Iris pigment epithelial cell (primary cell): ENCODE measurements at regions not wholly inside any gene's neighbourhood (a gene's known extent, or its start where the extent isn't known, plus 50 kb on each side); places are given as distances from the start of the nearest gene placed in this dataset.

Experiments
- DNase-seq: peaks from one replicate; pipeline ENCODE4 v3.0.0-alpha.2; 2011; ENCODE audit warnings: low read depth

DNA sequence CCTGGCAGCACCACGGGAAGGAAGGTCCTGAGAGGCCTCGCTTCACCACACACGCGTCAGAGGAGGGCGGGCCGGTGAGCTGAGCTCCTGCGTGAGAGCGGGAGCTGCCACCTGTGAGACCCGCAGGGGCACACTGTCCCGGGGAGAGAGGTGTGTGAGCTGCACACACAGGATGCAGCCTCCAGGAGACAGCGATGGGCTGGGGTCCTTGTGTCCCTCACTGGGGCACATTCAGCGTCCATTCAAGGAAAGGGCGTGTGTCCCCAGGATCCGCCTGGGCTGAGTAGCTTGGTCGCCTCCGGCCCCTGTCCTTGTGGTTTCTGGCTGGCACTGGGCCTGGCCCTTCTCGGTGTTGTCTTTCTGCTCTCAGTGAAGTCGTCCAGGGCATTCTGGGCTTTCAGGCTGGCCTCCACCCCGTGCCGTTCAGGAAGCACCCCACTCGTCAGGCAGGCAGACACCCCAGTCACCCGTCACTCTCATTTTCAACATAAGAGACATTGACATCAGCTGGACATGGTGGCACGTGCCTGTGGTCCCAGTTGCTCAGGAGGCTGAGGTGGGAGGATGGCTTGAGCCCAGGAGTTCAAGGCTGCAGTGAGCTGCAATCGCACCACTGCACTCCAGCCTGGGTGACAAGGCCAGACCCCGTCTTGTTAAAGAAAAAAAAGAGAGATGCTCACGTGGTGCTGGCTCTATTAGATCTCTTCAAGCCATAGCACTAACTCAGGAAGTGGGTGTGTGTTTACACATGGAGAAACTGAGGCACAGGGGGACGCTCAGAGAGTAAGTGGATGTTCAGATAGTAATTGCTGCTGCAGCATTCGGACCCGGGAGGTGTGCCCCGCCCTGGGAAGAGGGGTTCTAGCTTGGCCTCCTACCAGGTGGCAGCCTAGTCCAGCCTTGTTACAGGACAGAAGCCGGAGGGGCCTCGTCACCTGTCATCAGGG lies 1081.6 kb downstream of the BRD1 start:
- DNase-seq: no peak

DNA sequence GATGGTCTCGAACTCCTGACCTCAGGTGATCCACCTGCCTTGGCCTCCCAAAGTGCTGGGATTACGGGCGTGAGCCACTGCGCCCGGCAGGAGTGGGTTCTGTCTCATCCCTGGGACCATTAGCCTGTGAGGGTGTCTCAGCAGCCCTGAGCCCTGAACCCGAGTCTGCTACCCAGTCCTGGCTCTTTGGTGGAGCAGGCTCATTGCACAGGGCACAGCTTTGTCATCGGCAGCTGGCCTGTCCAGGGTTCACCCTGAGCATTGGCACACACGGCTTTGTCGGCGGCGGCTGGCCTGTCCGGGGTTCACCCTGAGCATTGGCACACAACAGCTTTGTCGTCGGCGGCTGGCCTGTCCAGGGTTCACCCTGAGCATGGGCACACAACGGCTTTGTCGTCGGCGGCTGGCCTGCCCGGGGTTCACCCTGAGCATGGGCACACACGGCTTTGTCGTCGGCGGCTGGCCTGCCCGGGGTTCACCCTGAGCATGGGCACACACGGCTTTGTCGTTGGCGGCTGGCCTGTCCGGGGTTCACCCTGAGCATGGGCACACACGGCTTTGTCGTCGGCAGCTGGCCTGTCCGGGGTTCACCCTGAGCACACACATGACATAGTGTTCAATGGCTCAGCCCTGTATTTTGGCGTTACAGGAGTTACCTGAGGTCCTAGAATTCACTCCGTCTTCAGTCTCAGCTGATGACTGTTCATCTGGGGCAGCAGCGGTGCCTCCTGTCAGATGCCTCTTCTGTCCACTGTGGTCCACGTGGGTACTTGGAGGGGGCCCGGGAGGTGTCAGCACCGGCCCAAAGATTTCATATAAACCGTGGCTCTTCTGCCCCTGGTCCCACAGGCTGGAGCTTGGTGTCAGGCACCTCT lies 1082.5 kb downstream of the BRD1 start:
- no peak for DNase-seq

DNA sequence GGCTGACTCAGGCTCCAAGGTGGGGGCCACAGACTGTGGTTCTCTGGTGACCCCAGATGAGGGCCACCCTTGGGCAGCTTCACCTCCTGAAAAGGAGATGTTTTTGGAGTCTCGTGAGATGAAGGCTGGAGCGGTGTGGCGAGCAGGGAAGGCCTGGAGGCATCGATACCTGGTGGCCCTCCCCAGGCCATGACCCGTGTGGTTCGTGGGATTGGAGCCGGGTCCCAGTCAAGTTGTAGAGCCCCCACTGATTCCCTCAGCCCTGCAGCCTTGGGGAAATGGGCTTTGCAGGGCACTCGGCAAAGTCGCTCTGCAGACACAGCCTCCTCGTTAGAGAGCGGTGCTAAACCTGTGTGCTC lies 1083.4 kb downstream of the BRD1 start:
- no peak for DNase-seq

DNA sequence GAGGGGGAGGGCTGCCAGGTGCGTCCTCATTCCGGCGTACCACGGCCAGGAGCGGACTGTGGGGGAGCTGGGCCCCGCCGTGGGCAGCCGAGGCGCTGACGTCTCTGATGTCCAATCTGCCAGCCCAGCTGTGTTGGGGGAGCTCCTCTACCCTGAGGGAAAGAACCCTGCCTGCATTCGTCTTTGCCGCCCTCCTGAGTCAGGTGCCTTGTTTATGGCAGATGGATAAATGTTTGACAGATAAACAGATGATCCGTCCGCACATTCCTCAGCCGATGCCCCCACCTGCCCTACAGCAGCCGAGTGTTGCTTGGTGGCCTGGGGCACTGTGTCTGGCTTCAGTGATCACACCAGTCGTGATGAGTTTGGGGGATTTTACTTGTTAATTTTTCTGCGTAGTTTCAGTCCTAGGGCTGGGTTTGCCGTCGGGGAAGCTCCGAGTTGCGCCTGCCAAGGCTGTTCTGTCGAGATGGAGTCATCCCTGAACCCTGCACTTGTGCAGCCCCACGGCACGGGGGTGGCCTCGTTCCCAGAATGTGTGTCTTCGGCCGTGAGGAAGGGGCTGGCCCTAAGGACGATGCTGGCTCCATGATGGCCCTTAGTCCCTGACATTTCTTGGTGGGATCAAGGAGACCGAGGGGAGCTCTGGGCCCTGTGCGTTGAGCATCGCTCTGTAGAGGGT lies 1083.9 kb downstream of the BRD1 start:
- no peak for DNase-seq

DNA sequence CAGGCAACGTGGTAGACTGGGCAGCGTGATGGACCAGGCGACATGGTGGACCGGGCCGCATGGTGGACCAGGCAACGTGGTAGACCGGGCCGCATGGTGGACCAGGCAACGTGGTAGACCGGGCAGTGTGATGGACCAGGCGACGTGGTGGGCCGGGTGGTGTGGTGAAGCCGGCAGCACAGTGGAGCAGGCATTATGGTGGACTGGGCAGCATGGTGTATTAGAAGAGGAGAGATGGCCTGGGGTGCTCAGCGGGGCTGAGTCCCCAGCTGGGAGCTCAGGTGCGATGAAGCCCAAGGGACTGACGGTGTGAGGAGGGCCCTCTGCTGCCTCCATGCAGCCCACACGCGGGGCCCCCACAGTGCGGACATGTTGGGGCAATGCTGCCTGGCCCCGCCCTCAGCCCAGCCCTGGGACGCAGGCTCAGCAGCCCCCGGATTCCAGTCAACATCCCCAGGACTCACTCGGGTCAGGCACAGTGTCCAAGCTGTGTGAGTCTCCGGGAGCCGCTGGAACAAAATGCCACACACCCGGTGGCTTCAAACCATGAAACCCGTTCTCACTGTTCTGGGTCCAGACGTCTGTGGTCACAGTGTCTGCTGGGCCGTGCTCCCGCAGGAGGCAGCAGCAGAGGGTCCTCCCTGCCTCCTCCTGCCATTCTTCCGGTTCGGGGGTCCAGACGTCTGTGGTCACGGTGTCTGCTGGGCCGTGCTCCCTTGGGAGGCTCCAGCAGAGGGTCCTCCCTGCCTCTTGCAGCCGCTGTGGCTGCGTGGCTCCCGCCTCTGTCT lies 1084.9 kb downstream of the BRD1 start:
- DNase-seq: no peak

DNA sequence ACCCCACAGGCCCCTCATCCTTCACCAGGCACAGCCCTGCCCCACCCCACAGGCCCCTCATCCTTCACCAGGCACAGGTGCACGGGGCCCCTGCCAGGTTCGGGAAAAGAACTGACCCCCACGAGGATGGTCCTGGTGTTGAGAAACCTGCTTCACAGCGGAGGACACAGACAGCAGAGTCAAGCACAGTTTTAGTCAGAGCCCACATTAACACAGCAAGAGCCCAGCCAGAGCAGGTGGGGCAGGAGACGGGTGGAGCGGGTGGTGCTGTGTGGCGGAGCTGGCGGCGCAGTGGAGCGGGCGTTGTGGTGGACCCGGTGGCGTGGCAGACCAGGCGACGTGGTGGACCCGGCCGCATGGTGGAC lies 1085.5 kb downstream of the BRD1 start:
- DNase-seq: no peak

DNA sequence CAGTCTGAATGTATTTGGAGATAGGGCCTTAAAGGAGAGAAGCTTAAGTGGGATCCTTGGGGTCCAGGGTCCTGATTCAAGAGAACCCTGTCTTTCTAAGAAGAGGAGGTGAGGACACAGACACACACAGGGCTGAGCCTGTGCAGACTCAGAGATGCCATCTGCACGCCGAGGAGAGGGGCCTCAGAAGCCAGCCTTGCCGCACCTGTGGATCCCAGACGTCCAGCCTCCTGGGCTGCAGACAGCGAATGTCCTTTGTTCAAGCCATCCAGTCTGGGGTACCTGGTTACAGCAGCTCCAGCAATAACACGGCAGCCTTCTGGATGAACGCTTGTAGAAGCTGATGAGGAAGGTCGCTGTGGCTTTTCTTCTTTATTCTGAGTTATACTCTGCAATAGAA lies 1086.1 kb downstream of the BRD1 start:
- DNase-seq: no peak

DNA sequence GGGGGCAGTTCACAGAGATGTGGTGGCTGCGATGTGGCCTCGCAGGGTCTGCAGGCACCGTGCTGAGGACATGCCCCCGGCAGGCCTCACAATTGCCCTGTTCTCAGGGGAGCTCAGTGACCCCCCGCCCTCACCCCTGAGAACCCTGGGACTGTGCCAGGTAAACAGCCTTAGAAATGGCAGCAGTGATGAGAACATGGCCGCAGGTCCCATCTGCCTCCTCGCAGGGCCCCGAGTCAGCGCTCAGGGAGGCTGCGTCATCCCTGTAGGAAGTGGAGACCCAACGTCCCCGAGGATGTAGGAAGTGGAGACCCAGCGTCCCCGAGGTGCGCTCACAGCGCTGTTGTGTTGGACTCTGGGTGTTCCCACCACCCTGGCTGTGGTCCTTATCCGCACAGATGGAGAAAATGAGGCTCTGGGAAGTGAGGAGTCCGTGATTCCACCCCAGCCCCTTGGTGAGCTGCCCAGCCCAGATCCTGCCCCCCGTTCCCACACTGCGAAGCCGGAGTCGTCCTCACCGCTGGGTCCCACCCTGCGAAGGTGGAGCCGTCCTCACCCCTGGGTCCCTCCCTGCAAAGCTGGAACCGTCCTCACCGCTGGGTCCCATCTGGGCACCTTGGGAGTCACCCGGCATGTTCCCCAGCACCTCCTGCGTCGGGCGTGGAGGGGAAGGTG lies 1086.8 kb downstream of the BRD1 start:
- DNase-seq: no peak

DNA sequence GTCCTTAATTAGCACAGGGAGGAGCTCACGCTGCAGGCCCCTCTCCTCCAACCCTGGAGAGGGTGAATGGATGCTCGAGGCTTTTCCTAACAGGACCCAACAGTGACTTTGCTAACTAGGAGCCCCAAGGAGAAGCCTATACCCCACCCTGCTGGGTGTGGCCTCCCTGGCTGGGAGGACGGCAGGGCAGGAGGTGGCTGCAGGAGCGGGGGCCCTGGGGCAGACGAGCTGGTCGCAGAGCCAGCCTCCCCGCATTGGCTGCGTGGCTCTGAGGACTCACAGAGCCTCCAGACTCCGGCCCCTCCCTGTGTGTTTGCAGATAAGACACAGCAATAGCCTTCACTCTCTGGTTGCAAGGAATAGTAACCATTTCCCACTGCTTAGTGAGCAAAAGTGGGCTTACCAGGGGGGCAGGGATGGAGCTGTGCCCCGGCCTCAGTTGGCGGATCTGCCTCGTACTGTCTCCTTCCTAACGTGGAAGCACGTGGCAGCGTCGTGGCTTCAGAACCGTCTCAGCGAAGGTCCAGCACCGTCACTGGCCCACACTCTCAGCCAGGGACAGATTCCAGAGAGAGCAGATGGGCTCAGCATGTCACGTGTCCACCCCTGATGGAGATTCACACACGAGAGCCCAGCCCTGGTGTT lies 1087.5 kb downstream of the BRD1 start:
- DNase-seq: no peak

DNA sequence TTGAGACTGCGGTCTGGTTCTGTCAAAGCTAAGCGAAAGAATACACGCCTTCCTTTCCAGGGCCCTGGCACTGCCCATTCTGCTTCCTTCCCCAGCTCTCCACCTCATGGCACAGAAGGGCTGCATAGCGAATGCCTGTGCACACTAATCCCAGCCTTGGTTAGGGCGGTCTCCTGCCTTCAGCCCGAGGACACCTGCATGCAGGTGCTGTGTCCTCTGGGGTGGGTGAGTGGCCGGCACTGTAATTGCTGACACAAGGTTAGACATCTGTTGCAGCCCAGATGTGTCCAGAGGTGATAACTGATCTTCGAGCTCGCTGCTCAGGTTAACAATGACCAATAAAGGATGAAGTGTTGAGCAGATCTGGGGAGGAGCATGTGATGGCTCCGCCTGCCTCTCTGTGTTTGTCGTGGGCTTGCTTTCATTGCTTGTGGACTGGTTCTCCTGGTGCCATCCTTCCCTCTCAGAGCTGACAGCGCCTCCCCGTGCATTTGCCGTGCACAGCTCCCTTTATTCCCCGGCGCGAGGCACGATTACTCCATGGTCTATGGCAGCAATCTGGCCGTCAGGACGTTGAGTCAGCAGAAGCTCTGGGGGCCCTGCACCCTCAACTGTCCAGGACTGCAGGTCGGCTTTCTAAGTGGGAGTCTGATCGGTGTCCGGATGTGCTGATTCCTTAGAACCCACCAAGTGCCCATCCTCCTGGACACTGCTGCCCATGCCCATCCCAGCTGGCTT lies 1088.2 kb downstream of the BRD1 start:
- no peak for DNase-seq

DNA sequence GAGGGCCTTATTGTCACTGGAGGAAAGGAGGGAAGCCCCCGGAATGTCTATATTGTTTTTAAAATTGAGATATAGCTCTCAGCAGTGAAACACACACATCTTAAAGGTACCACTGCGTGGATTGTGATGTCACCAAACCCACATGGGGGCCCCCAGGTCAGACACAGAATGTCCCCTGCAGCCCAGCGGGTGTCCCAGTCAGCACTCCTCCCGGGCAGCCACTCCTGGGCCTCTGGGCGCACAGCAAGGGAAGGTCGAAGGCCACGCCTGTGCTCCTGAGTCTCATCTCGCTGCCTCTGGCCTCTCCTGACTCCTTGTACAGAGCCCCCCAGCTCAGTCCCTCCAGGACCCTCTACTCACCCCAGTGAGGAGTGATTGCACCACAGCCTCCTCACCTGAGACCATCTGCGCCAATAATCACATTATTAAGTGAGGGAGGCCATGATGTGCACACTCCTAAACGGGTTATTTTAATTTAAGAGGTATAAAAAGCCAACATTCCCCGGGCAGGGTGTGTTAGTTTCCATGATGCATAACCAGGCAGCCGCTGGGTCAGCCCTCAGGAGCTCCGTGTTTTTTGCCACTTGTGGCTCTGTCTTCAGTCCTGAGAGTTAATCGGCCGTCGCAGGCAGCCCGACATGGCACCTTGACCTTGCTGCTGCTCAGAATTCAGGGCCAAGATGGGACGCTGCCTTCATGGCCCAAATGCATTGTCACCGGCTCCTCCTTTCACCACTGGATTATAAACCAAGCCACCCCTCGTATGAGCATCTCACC lies 1089.3 kb downstream of the BRD1 start:
- DNase-seq: no peak

DNA sequence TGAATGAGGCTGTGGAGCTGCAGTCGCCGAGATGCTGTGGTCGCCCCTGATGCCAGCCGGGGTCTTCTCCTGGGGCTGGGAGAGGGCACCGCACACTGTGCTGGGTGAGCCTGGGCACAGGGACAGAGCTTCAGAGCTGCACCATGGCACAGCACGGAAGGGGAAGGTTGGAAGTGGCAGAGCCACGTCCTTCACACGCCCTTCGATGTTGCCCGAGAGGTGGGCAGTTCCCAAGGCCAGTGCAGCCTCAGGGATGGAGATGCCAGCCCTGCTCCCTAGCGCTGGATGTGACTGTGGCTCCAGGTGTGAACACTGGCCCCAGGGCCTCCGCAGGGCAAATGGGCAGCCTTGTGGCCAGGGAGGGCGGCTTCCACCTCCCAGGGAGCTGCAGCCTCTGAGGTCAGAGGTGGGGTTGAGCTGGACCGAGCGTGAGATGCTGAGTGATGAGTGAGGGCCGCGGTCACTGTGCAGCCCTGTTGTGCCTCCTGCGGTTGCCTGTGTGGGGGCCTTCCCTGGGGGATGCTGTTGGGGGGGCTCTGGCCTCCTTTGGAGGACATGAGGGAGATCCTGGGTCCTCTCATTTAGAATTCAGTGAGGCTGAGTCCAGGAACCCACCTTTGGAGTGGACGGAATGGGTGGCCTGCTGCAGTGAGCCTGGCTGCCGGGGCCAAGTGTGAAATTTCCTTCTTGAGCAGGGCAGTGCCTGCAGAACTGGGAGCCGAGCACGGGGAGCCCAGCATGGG lies 1090.0 kb downstream of the BRD1 start:
- no peak for DNase-seq

DNA sequence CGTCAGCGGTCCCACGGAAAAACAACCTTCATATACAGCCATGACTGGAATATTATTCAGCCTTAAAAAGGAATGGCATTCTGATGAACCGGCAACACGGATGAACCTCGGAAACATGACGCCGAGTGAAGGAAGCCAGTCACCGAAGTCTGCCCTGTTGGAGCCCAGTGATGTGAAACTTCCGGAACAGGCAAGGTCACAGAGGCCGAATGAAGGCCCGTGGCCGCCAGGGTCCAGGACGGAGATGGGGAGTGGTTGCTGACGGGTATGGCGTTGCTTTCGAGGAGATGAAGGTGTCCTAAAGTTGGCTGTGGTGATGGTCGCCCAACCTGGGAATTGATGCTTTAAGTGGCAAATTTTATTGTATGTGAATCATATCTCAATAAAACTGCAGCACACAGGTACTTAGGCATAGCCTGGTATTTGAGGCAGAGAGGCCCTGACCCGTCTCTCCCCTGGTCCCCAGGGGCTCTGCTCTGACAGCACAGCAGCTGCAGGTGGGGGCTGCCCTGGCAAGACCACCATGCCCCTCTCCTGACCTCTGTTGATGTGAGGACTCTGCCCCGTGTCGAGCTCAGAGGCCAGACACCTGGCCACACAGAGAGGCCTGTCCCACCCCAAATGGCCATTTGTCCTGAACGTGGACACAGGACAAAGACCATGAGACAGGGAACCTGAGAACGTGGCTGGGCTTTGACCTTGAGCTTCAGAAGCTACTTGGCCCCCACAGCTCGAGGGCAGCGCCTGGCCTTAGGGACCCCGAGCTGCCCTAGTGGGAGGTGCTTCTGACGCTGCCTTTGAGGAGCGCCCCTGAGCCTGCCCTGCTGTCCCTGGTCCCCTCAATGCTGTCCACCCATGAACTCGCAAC lies 1090.8 kb downstream of the BRD1 start:
- no peak for DNase-seq

DNA sequence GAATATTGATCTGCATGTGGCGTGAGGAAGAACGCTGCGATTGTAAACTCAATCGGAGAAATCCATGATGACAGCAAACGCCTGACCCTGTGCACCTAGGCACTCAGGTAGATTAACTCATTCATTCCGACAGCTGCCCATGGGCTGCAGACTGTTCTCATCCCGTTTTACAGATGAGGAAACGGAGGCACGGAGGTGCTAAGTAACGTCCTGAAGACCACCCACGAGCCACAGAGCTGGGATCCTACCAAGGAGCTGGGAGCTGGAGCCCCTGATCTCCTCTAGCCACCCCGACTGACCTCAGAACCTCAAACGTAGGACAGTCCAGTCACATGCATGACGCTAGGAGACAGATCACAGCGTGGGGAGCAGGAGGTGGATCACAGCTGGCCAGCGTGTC lies 1092.7 kb downstream of the BRD1 start:
- DNase-seq: no peak

DNA sequence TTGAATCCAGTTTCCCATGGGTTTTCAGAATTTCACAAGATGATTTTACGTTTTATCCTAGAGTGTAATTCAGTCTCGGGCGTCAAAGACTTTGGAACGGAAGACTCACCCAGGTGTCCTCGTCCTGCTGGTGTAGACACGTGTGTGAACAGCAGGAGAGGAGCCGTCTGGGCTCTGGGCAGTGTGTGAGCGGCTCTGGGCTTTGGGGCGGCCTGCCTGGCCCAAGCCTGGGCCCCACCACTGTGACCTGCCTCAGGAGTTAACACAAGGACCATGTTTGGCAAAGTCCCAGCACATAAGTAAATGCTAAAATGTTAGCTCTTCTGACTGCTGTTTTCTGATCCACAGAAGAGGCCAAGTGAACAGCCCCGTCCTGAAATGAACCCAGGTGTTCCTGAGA lies 1093.3 kb downstream of the BRD1 start:
- DNase-seq: no peak

DNA sequence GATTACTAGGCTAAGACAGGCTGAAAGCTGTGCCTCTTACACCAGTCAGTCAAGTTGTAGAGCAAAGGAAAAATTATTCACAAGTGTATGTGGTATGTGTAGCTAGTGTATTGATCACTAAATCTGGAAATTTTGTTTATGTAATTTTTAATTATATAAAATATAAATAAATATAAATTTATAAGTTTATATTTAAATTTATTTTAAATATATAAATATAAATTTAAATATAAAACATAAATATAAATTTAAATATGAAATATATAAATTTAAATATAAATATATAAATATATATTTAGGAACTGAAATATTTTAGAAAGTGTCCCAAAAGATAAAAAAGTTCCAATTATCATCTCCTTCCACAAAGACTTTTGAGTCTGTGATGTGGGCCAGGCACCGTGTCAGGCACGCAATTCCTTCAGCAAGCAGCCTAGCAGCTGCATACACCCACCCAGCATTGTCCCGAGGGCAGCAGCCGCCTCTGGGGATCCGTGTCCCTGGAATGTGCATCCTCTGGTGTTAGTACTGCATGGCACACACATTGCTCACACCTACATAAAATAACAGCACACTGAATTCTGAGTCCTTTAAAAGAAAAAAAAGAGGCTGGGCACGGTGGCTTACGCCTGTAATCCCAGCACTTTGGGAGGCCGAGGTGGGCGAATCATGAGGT lies 1098.0 kb downstream of the BRD1 start:
- no peak for DNase-seq

DNA sequence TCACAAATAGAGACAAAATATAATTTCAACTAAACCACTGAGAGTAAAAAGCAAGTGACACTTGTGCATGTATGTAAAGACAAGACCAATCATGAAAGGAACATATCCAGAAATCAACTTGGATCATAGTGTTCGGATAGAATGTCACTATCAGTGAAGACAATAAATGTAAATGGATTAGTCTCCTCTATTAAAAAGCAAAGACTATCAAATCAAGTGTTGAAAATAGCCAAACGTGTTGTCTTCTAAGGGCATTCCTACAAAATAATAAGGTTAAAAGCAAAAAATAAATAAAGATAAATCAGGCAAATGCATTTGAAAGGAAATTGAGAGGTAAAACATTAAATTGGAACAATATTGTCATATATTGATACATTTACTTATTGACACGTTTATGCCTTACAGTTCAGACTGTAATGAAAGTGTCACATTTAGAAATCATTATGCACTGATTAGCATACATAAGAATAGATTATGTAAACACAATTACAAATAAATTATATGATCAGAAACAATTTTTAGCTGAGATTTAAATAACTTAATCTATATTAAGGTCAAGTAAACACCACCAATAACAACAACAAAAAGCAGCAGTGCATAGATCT lies 1100.1 kb downstream of the BRD1 start:
- DNase-seq: no peak
